H1 (cell line): ENCODE measurements at regions not wholly inside any gene's neighbourhood (a gene's known extent, or its start where the extent isn't known, plus 50 kb on each side); places are given as distances from the start of the nearest gene placed in this dataset.

Experiments used
- CTCF ChIA-PET: fragments of 300-600 bp; sonication (Branson Sonifier 250); formaldehyde crosslinking; loops from one replicate; lab custom pipeline; 2021; ENCODE audit not compliant: partially characterized antibody; lab: Charles Lee
- POLR2A ChIA-PET: fragments of 300-600 bp; sonication (Branson Sonifier 250); formaldehyde crosslinking; loops from one replicate; lab custom pipeline; 2021; ENCODE audit warnings: inconsistent platforms; ENCODE audit not compliant: partially characterized antibody; lab: Charles Lee
- DNase-seq, 2 experiments: peaks; one replicate each; pipeline versions ENCODE4 v3.0.0 to v3.0.0-alpha.2; 2010 to 2022; ENCODE audit warnings: low spot score in 2 of 2, low read depth in 1 of 2, mixed read lengths in 1 of 2
- FAIRE-seq: peaks from 2 replicates; lab custom pipeline; 2011; peaks lifted over from hg19 to GRCh38; lab: Jason Lieb, UNC
- H2AFZ ChIP-seq: 2 replicates; pipeline ENCODE4 v1.8.1; 2012; ENCODE audit warnings: low read length, inconsistent platforms
- H2AK5ac ChIP-seq: 2 replicates; pipeline ENCODE4 v1.6.1; 2013; ENCODE audit warnings: low read depth, low read length
- H2BK120ac ChIP-seq: replicated peaks from 2 replicates; pipeline ENCODE3; 2013; ENCODE audit warnings: low read depth, low read length, inconsistent platforms
- H2BK12ac ChIP-seq: 2 replicates; pipeline ENCODE4 v1.6.1; 2013; ENCODE audit warnings: low read depth, low read length
- H2BK15ac ChIP-seq: 2 replicates; pipeline ENCODE4 v1.6.1; 2013; ENCODE audit warnings: low read length
- H2BK20ac ChIP-seq: 2 replicates; pipeline ENCODE4 v1.6.1; 2013; ENCODE audit warnings: low read length
- H2BK5ac ChIP-seq: 2 replicates; pipeline ENCODE4 v1.6.1; 2013; ENCODE audit warnings: low read depth, low read length
- H3K14ac ChIP-seq: 2 replicates; pipeline ENCODE4 v1.6.1; 2013; ENCODE audit warnings: inconsistent platforms; ENCODE audit not compliant: insufficient read length
- H3K18ac ChIP-seq: 2 replicates; pipeline ENCODE4 v1.6.1; 2013; ENCODE audit warnings: low read length; ENCODE audit errors: extremely low read depth
- H3K23ac ChIP-seq: 2 replicates; pipeline ENCODE4 v1.6.1; 2013; ENCODE audit warnings: inconsistent platforms; ENCODE audit not compliant: insufficient read length
- H3K23me2 ChIP-seq: 2 replicates; pipeline ENCODE4 v1.6.1; 2013; ENCODE audit warnings: low read depth, low read length
- H3K27ac ChIP-seq: 2 replicates; pipeline ENCODE4 v1.6.1; 2011; ENCODE audit warnings: low read depth, low read length, inconsistent platforms
- H3K27me3 ChIP-seq, 4 experiments: replicated peaks in 1 of 4; 1 replicate in 1 of 4; 2 replicates in 3 of 4; pipeline versions ENCODE4 v1.6.1 to v1.8.1; 2011 to 2013; ENCODE audit warnings: low read length in 3 of 4, mild to moderate bottlenecking in 3 of 4, inconsistent platforms in 2 of 4, mixed read lengths in 2 of 4, moderate library complexity in 1 of 4; ENCODE audit not compliant: control insufficient read depth in 3 of 4, insufficient read depth in 3 of 4; ENCODE audit errors: extremely low read depth in 1 of 4
- H3K36me3 ChIP-seq, 4 experiments: 2 replicates each; pipeline versions ENCODE4 v1.6.1 to v1.8.1; 2011 to 2013; ENCODE audit warnings: mild to moderate bottlenecking in 4 of 4, low read length in 3 of 4, moderate library complexity in 2 of 4, control low read depth in 1 of 4, inconsistent platforms in 1 of 4; ENCODE audit not compliant: insufficient read depth in 4 of 4, control insufficient read depth in 2 of 4
- H3K4ac ChIP-seq: replicated peaks from 2 replicates; pipeline ENCODE3; 2013; ENCODE audit warnings: low read length, low read depth, mixed read lengths, inconsistent platforms; ENCODE audit not compliant: insufficient read length
- H3K4me1 ChIP-seq, 4 experiments: replicated peaks in 1 of 4; 1 replicate in 1 of 4; 2 replicates in 3 of 4; pipeline versions ENCODE4 v1.6.1 to v1.8.1; 2011 to 2013; ENCODE audit warnings: low read length in 3 of 4, inconsistent platforms in 2 of 4, mixed read lengths in 1 of 4; ENCODE audit not compliant: insufficient read depth in 4 of 4, control insufficient read depth in 3 of 4
- H3K4me2 ChIP-seq, 2 experiments: 2 replicates each; pipeline versions ENCODE4 v1.6.1 to v1.8.1; 2011 to 2013; ENCODE audit warnings: low read depth in 2 of 2, low read length in 2 of 2, control low read depth in 1 of 2, inconsistent platforms in 1 of 2, mild to moderate bottlenecking in 1 of 2; ENCODE audit not compliant: insufficient read depth in 1 of 2
- H3K4me3 ChIP-seq, 4 experiments: fragments of 200-600, 300-600 bp in 1 of 4; sonication (generic), shearing (Covaris generic), sonication (Bioruptor Twin) in 1 of 4; 2 replicates each; pipeline versions ENCODE4 v1.5.1 to v1.8.1; 2011 to 2016; ENCODE audit warnings: low read length in 4 of 4, low read depth in 3 of 4, control low read depth in 2 of 4, inconsistent platforms in 2 of 4, mild to moderate bottlenecking in 2 of 4, mixed read lengths in 1 of 4, moderate library complexity in 1 of 4; ENCODE audit not compliant: insufficient read depth in 2 of 4; ENCODE audit errors: extremely low read depth in 1 of 4
- H3K56ac ChIP-seq: replicated peaks from 2 replicates; pipeline ENCODE3; 2013; ENCODE audit warnings: low read depth, mild to moderate bottlenecking, mixed read lengths, low read length, inconsistent platforms; ENCODE audit not compliant: insufficient read length
- H3K79me1 ChIP-seq: 2 replicates; pipeline ENCODE4 v1.6.1; 2013; ENCODE audit warnings: low read depth, low read length, control low read depth
- H3K79me2 ChIP-seq, 2 experiments: 2 replicates each; pipeline versions ENCODE4 v1.6.1 to v1.8.1; 2012 to 2013; ENCODE audit warnings: low read length in 2 of 2, mild to moderate bottlenecking in 2 of 2, inconsistent platforms in 1 of 2; ENCODE audit not compliant: insufficient read depth in 2 of 2, control insufficient read depth in 1 of 2
- H3K9ac ChIP-seq, 4 experiments: replicated peaks in 1 of 4; 1 replicate in 1 of 4; 2 replicates in 3 of 4; pipeline versions ENCODE4 v1.6.1 to v1.8.1; 2011 to 2013; ENCODE audit warnings: low read depth in 3 of 4, low read length in 3 of 4, control low read depth in 2 of 4, mild to moderate bottlenecking in 2 of 4, moderate library complexity in 2 of 4, inconsistent platforms in 1 of 4; ENCODE audit errors: extremely low read depth in 1 of 4
- H3K9me3 ChIP-seq, 2 experiments: 2 replicates each; pipeline versions ENCODE4 v1.6.1 to v1.8.1; 2012 to 2013; ENCODE audit warnings: mild to moderate bottlenecking in 2 of 2, moderate library complexity in 2 of 2, control low read depth in 1 of 2, inconsistent platforms in 1 of 2, low read depth in 1 of 2, low read length in 1 of 2, mixed read lengths in 1 of 2; ENCODE audit not compliant: insufficient read depth in 2 of 2
- H4K20me1 ChIP-seq, 2 experiments: replicated peaks in 1 of 2; 2 replicates each; pipeline versions ENCODE3 to v1.8.1; 2011 to 2013; ENCODE audit warnings: inconsistent platforms in 2 of 2, low read length in 2 of 2, mild to moderate bottlenecking in 1 of 2; ENCODE audit not compliant: insufficient read depth in 2 of 2, control insufficient read depth in 1 of 2
- H4K5ac ChIP-seq: 2 replicates; pipeline ENCODE4 v1.6.1; 2013; ENCODE audit warnings: low read length, low read depth, mixed read lengths, inconsistent platforms; ENCODE audit not compliant: insufficient read length
- H4K8ac ChIP-seq: 2 replicates; pipeline ENCODE4 v1.8.0; 2013; ENCODE audit warnings: mild to moderate bottlenecking, moderate library complexity, low read length, inconsistent platforms; ENCODE audit not compliant: insufficient read depth; ENCODE audit errors: extremely low read depth
- H4K91ac ChIP-seq: replicated peaks from 2 replicates; pipeline ENCODE3; 2013; ENCODE audit warnings: low read length, mixed read lengths, inconsistent platforms; ENCODE audit not compliant: insufficient read length
- BCL11A ChIP-seq, 2 experiments: IDR thresholded peaks; one replicate each; pipeline ENCODE4 v1.6.1; 2011; ENCODE audit warnings: low read depth in 2 of 2, low read length in 2 of 2, mild to moderate bottlenecking in 2 of 2
- HDAC6 ChIP-seq: IDR thresholded peaks from one replicate; pipeline ENCODE4 v1.7.1; 2012; ENCODE audit warnings: low read depth, mild to moderate bottlenecking, inconsistent platforms, low read length, moderate library complexity
- KDM5A ChIP-seq: fragments of 200-600 bp; IDR thresholded peaks from 2 replicates; pipeline ENCODE4 v1.7.1; 2012; ENCODE audit warnings: mild to moderate bottlenecking, low read length, inconsistent platforms, mixed read lengths
- MAFK ChIP-seq: IDR thresholded peaks from 2 replicates; pipeline ENCODE4 v1.6.1; 2012; ENCODE audit warnings: low read depth, mild to moderate bottlenecking, improper control_type of control experiment, low read length
- NANOG ChIP-seq: IDR thresholded peaks from 2 replicates; pipeline ENCODE4 v1.6.1; 2011; ENCODE audit warnings: low read length, low read depth, mild to moderate bottlenecking, inconsistent platforms; ENCODE audit not compliant: insufficient read depth, poor library complexity, severe bottlenecking
- POU5F1 ChIP-seq: IDR thresholded peaks from 2 replicates; pipeline ENCODE4 v1.6.1; 2011; ENCODE audit warnings: low read depth, mild to moderate bottlenecking, low read length, moderate library complexity
- RNF2 ChIP-seq: fragments of 200-900, 300-1000 bp; sonication (generic); IDR thresholded peaks from 2 replicates; pipeline ENCODE4 v1.7.1; 2016; ENCODE audit warnings: borderline replicate concordance, low read depth, mild to moderate bottlenecking, antibody characterized with exemption, low read length; ENCODE audit not compliant: poor library complexity, severe bottlenecking; ENCODE audit errors: missing control alignments
- SIN3A ChIP-seq, 2 experiments: IDR thresholded peaks in 1 of 2; conservative IDR thresholded peaks in 1 of 2; 2 replicates each; pipeline ENCODE4 v1.6.1; 2011 to 2012; ENCODE audit warnings: low read length in 2 of 2, improper control_type of control experiment in 1 of 2, low read depth in 1 of 2, mild to moderate bottlenecking in 1 of 2
- SP2 ChIP-seq: IDR thresholded peaks from 2 replicates; pipeline ENCODE4 v1.6.1; 2012; ENCODE audit warnings: mild to moderate bottlenecking, low read length, inconsistent platforms
- YY1 ChIP-seq: IDR thresholded peaks from 2 replicates; pipeline ENCODE4 v1.6.1; 2011; ENCODE audit warnings: low read depth, mild to moderate bottlenecking, low read length
- WGBS, 2 experiments: shearing (Covaris generic) in 1 of 2; methylation state at CpG; one replicate each; pipeline versions ENCODE4 v1.1.6 to v1.1.7; 2013 to 2015; ENCODE audit warnings: low lambda C conversion rate in 2 of 2, mixed read lengths in 2 of 2, inconsistent platforms in 1 of 2, low coverage in 1 of 2, missing lambda C conversion rate in 1 of 2; ENCODE audit not compliant: insufficient replicate concordance in 2 of 2, insufficient coverage in 1 of 2, insufficient read length in 1 of 2; ENCODE audit errors: extremely low coverage in 1 of 2, missing lambda C conversion rate in 1 of 2; 5-methylcytosine and 5-hydroxymethylcytosine counted together
- TF ChIP-seq, protein P1 (sequence below): IDR thresholded peaks from 2 replicates; pipeline ENCODE4 v1.6.1; 2012; ENCODE audit warnings: low read length, inconsistent platforms
- TF ChIP-seq, protein P2 (sequence below): IDR thresholded peaks from 2 replicates; pipeline ENCODE4 v1.6.1; 2012; ENCODE audit warnings: inconsistent platforms

- no peak overlapping the region for H3K56ac ChIP-seq
- no peaks in the 10 kb centered on the region for H3K4me1 ChIP-seq
- CTCF ChIA-PET: interaction anchor here (1.1 kb wide), 1 partner anchor 439 kb away, joined by 3 read pairs; no protein-coding TSS in a partner anchor
- H4K8ac ChIP-seq: no peak overlapping the region
- H3K36me3 ChIP-seq: no peaks in the 10 kb centered on the region
- no peak overlapping the region for H3K18ac ChIP-seq
- H3K4me2 ChIP-seq: no peak overlapping the region
- 83% methylated on average over 4 of the region's 4 CpGs; no CpG with 5 or more reads in 1 of the 2 experiments for WGBS, 2 experiments
- H4K91ac ChIP-seq: no peak overlapping the region
- no peak overlapping the region for H3K9ac ChIP-seq
- no peak overlapping the region for H3K27ac ChIP-seq
- no peaks in the 10 kb centered on the region for H3K27me3 ChIP-seq
- H3K9me3 ChIP-seq: no peaks in the 10 kb centered on the region
- no peaks in the 10 kb centered on the region for H4K20me1 ChIP-seq
- H2BK20ac ChIP-seq: no peak overlapping the region
- no peak overlapping the region for H4K5ac ChIP-seq
- no peak overlapping the region for H3K23ac ChIP-seq
- H2AK5ac ChIP-seq: no peak overlapping the region
- no peak overlapping the region for H2BK15ac ChIP-seq
- no peak overlapping the region for H3K4me3 ChIP-seq
- FAIRE-seq (no peak), DNase-seq (no peak)
- H3K4ac ChIP-seq: no peak overlapping the region
- POLR2A ChIA-PET: interaction anchor here (0.6 kb wide), 1 partner anchor 38 kb away, joined by 3 read pairs; no protein-coding TSS in a partner anchor
- no peaks in the 10 kb centered on the region for H3K79me1 ChIP-seq
- no peak overlapping the region for H3K14ac ChIP-seq
- H3K79me2 ChIP-seq: no peaks in the 10 kb centered on the region
- no peak overlapping the region for H2BK5ac ChIP-seq
- no peaks in the 10 kb centered on the region for H3K23me2 ChIP-seq
- H2AFZ ChIP-seq: no peak overlapping the region
- no peak overlapping the region; the same call in 1 of the 2 replicates for H2BK12ac ChIP-seq
- H2BK120ac ChIP-seq: no peak overlapping the region
- TF ChIP-seq POU5F1 (no peak), BCL11A (IDR thresholded peaks at IDR 0.05; ENCODE audit: low read depth in 2 of 2, low read length in 2 of 2) (no peak), SIN3A (conservative IDR thresholded peaks at IDR 0.05 in 1 of 2, IDR thresholded peaks at IDR 0.05 in 1 of 2; ENCODE audit: low read depth in 1 of 2, low read length in 2 of 2) (no peak), KDM5A (no peak), NANOG (no peak), RNF2 (no peak), YY1 (no peak), MAFK (no peak), HDAC6 (no peak), SP2 (no peak)
- TF ChIP-seq, protein P1, sequence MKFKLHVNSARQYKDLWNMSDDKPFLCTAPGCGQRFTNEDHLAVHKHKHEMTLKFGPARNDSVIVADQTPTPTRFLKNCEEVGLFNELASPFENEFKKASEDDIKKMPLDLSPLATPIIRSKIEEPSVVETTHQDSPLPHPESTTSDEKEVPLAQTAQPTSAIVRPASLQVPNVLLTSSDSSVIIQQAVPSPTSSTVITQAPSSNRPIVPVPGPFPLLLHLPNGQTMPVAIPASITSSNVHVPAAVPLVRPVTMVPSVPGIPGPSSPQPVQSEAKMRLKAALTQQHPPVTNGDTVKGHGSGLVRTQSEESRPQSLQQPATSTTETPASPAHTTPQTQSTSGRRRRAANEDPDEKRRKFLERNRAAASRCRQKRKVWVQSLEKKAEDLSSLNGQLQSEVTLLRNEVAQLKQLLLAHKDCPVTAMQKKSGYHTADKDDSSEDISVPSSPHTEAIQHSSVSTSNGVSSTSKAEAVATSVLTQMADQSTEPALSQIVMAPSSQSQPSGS: no peak
- TF ChIP-seq, protein P2, sequence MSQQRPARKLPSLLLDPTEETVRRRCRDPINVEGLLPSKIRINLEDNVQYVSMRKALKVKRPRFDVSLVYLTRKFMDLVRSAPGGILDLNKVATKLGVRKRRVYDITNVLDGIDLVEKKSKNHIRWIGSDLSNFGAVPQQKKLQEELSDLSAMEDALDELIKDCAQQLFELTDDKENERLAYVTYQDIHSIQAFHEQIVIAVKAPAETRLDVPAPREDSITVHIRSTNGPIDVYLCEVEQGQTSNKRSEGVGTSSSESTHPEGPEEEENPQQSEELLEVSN: no peak
Observed at GRCh38 chr2:19128148-19128547, 230.3 kb downstream of the OSR1 start.
